GM12878 (cell line): ENCODE measurements at regions not wholly inside any gene's neighbourhood (a gene's known extent, or its start where the extent isn't known, plus 50 kb on each side); places are given as distances from the start of the nearest gene placed in this dataset.
"Not testable (repeated sequence)": the region's sequence is repeated elsewhere in the genome, so short reads cannot be mapped to it uniquely, and the experiment has no call there.

Source experiments
- ATAC-seq: fragments of 200-7000 bp; cut with Tn5 transposase; 3 replicates; pipeline ENCODE4 v1.9.1; 2020; ENCODE audit warnings: mild to moderate bottlenecking, moderate library complexity
- BruUV-seq: library from RNA; stranded (reverse); fragments of 400-500 nt; replicated peaks from 2 replicates; lab custom pipeline; 2021; lab: Mats Ljungman, UMichigan
- CTCF ChIA-PET: fragments of 300-600 bp; sonication (Branson Sonifier 250); formaldehyde crosslinking; extraction: SDS; loops from one replicate; lab custom pipeline; 2021; ENCODE audit warnings: inconsistent platforms; lab: Yijun Ruan, JAX
- POLR2A ChIA-PET: fragments of 350-600 bp; formaldehyde crosslinking; extraction: SDS; loops from one replicate; lab custom pipeline; 2021; ENCODE audit warnings: inconsistent platforms; lab: Charles Lee
- RAD21 ChIA-PET: fragments of 300-600 bp; sonication (Branson Sonifier 250); formaldehyde crosslinking; loops from one replicate; lab custom pipeline; 2023; ENCODE audit warnings: antibody characterized with exemption; ENCODE audit not compliant: unreplicated experiment; lab: Charles Lee
- SMC1A ChIA-PET: fragments of 300-600 bp; sonication (Branson Sonifier 250); formaldehyde crosslinking; loops from one replicate; lab custom pipeline; 2023; ENCODE audit not compliant: unreplicated experiment, uncharacterized antibody; lab: Charles Lee
- DNase-seq: peaks from one replicate; pipeline ENCODE4 v3.0.0-alpha.2; 2011; ENCODE audit warnings: low read depth, low spot score
- FAIRE-seq: peaks from 3 replicates; lab custom pipeline; 2011; peaks lifted over from hg19 to GRCh38; lab: Jason Lieb, UNC
- H2AFZ ChIP-seq: 2 replicates; pipeline ENCODE4 v1.6.0; 2011; ENCODE audit warnings: low read depth, low read length, control low read depth; ENCODE audit not compliant: control insufficient read depth
- H3K27ac ChIP-seq: 2 replicates; pipeline ENCODE4 v1.5.1; 2011; ENCODE audit warnings: control low read depth; ENCODE audit not compliant: control insufficient read depth, insufficient read depth
- H3K27me3 ChIP-seq, 2 experiments: replicated peaks in 1 of 2; 2 replicates each; pipeline versions ENCODE4 v1.6.0 to v1.6.1; 2011; ENCODE audit warnings: low read length in 1 of 2; ENCODE audit not compliant: control insufficient read depth in 2 of 2, insufficient read depth in 2 of 2
- H3K36me3 ChIP-seq, 2 experiments: 2 replicates each; pipeline ENCODE4 v1.5.1; 2011; ENCODE audit warnings: low read length in 1 of 2; ENCODE audit not compliant: control insufficient read depth in 2 of 2, insufficient read depth in 2 of 2
- H3K4me1 ChIP-seq: 2 replicates; pipeline ENCODE4 v1.6.1; 2011; ENCODE audit warnings: mild to moderate bottlenecking, low read length, moderate library complexity, mixed read lengths; ENCODE audit not compliant: control insufficient read depth, insufficient read depth
- H3K4me2 ChIP-seq: 2 replicates; pipeline ENCODE4 v1.6.0; 2011; ENCODE audit warnings: control low read depth; ENCODE audit not compliant: control insufficient read depth, insufficient read depth
- H3K4me3 ChIP-seq: fragments of 200-600 bp; sonication (generic); 2 replicates; pipeline ENCODE4 v1.5.1; 2016
- H3K79me2 ChIP-seq: 2 replicates; pipeline ENCODE4 v1.6.0; 2011; ENCODE audit warnings: low read length; ENCODE audit not compliant: control insufficient read depth, insufficient read depth
- H3K9ac ChIP-seq: 2 replicates; pipeline ENCODE4 v1.8.0; 2011; ENCODE audit warnings: low read length, control low read depth, mixed read lengths; ENCODE audit not compliant: control insufficient read depth, insufficient read depth
- H3K9me3 ChIP-seq: replicated peaks from 3 replicates; pipeline ENCODE4 v1.5.1; 2011; ENCODE audit warnings: mild to moderate bottlenecking, low read length; ENCODE audit not compliant: control insufficient read depth, insufficient read depth
- H4K20me1 ChIP-seq: 2 replicates; pipeline ENCODE4 v1.6.0; 2011; ENCODE audit not compliant: control insufficient read depth, insufficient read depth
- CEBPB ChIP-seq, 2 experiments: fragments of 150-350 bp in 1 of 2; IDR thresholded peaks; 2 replicates each; pipeline ENCODE4 v1.6.1; 2012 to 2014; ENCODE audit warnings: low read depth in 2 of 2, low read length in 2 of 2, borderline replicate concordance in 1 of 2, inconsistent platforms in 1 of 2
- KDM1A ChIP-seq: fragments of 200-600 bp; sonication (generic); IDR thresholded peaks from 2 replicates; pipeline ENCODE4 v1.6.1; 2016; ENCODE audit warnings: borderline replicate concordance
- MYC ChIP-seq: IDR thresholded peaks from 2 replicates; pipeline ENCODE4 v1.6.1; 2011; ENCODE audit warnings: mild to moderate bottlenecking, low read length, moderate library complexity, inconsistent platforms; ENCODE audit not compliant: insufficient read depth, insufficient replicate concordance, insufficient read length, severe bottlenecking
- RBBP5 ChIP-seq: fragments of 200-600 bp; sonication (generic); conservative IDR thresholded peaks from 2 replicates; pipeline ENCODE4 v1.6.1; 2016
- SMAD1 ChIP-seq: fragments of 450-650 bp; IDR thresholded peaks from 2 replicates; pipeline ENCODE4 v1.6.1; 2018; ENCODE audit warnings: mild to moderate bottlenecking, low read depth; ENCODE audit not compliant: partially characterized antibody
- TARDBP ChIP-seq: IDR thresholded peaks from 2 replicates; pipeline ENCODE4 v1.6.1; 2016; ENCODE audit warnings: borderline replicate concordance
- WGBS: methylation state at CpG from one replicate; pipeline ENCODE4 v1.1.6; 2016; ENCODE audit warnings: low lambda C conversion rate; ENCODE audit not compliant: insufficient replicate concordance, insufficient coverage; ENCODE audit errors: missing lambda C conversion rate; 5-methylcytosine and 5-hydroxymethylcytosine counted together
- in situ Hi-C: fragments of 300-500 bp; cut with MboI; formaldehyde crosslinking; loops from 9 replicates; pipeline ENCODE4 v1.14.3; 2018; ENCODE audit warnings: mixed read lengths
- intact Hi-C: fragments of 100-400 bp; cut with micrococcal nuclease; formaldehyde crosslinking; loops from one replicate; pipeline ENCODE4 v1.14.2; 2022; ENCODE audit not compliant: unreplicated experiment
- TF ChIP-seq, protein P1 (sequence below): fragments of 450-650 bp; formaldehyde crosslinking; IDR thresholded peaks from 2 replicates; pipeline ENCODE4 v1.5.0; 2022; ENCODE audit warnings: mild to moderate bottlenecking, missing genetic modification characterization
- TF ChIP-seq, protein P2 (sequence below): IDR thresholded peaks from 2 replicates; pipeline ENCODE4 v1.6.1; 2012; ENCODE audit warnings: low read depth, low read length, improper control_type of control experiment
- TF ChIP-seq, protein P3 (sequence below): fragments of 150-350 bp; IDR thresholded peaks from 2 replicates; pipeline ENCODE4 v1.6.1; 2014; ENCODE audit warnings: mild to moderate bottlenecking, low read depth, low read length
- TF ChIP-seq, protein P4 (sequence below): IDR thresholded peaks from 2 replicates; pipeline ENCODE4 v1.6.1; 2012; ENCODE audit warnings: low read depth, low read length, improper control_type of control experiment

DNA sequence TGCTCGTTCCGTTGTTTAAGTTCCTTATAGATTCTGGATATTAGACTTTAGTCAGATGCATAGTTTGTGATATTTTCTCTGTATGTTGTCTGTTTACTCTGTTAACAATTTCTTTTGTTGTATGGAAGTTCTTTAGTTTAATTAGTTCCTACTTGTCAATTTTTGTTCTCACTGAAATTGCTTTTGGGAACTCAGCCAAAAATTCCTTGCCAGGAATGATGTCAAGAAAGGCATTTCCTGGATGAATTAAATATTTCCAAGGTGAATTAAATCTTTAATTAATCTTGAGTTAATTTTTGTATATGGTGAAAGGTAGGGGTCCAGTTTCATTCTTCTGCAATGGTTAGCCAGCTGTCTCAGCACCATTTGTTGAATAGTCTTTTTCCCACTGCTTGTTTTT lies 406.2 kb upstream of the NOX3 start (continued):
- TF ChIP-seq, protein P1, sequence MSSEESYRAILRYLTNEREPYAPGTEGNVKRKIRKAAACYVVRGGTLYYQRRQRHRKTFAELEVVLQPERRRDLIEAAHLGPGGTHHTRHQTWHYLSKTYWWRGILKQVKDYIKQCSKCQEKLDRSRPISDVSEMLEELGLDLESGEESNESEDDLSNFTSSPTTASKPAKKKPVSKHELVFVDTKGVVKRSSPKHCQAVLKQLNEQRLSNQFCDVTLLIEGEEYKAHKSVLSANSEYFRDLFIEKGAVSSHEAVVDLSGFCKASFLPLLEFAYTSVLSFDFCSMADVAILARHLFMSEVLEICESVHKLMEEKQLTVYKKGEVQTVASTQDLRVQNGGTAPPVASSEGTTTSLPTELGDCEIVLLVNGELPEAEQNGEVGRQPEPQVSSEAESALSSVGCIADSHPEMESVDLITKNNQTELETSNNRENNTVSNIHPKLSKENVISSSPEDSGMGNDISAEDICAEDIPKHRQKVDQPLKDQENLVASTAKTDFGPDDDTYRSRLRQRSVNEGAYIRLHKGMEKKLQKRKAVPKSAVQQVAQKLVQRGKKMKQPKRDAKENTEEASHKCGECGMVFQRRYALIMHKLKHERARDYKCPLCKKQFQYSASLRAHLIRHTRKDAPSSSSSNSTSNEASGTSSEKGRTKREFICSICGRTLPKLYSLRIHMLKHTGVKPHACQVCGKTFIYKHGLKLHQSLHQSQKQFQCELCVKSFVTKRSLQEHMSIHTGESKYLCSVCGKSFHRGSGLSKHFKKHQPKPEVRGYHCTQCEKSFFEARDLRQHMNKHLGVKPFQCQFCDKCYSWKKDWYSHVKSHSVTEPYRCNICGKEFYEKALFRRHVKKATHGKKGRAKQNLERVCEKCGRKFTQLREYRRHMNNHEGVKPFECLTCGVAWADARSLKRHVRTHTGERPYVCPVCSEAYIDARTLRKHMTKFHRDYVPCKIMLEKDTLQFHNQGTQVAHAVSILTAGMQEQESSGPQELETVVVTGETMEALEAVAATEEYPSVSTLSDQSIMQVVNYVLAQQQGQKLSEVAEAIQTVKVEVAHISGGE = no peak

DNA sequence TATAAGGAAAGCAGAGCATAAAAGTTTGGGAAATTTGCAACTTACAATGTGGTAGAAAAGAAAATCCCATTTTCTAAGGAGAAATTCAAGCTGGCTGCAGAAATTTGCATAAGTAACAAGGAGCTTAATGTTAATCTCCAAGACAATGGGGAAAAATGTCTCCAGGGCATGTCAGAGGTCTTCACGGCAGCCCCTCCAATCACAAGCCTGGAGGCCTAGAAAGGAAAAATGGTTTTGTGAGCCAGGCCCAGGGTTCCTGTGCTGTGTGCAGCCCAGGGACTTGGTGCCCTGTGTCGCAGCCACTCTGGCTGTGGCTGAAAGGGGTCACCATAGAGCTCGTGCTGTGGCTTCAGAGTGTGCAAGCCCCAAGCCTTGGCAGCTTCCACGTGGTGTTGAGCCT lies 403.3 kb upstream of the NOX3 start:
- H3K79me2 ChIP-seq, H3K36me3 ChIP-seq, H3K4me2 ChIP-seq, CTCF ChIA-PET, H2AFZ ChIP-seq, H3K4me1 ChIP-seq, H3K4me3 ChIP-seq, intact Hi-C loops, BruUV-seq, H3K27me3 ChIP-seq, H3K9me3 ChIP-seq, H3K27ac ChIP-seq, POLR2A ChIA-PET, in situ Hi-C loops, ATAC-seq, SMC1A ChIA-PET, FAIRE-seq, DNase-seq, RAD21 ChIA-PET, H3K9ac ChIP-seq, H4K20me1 ChIP-seq: not testable (repeated sequence)
- 30% methylated on average over 4 of the region's 4 CpGs for WGBS

DNA sequence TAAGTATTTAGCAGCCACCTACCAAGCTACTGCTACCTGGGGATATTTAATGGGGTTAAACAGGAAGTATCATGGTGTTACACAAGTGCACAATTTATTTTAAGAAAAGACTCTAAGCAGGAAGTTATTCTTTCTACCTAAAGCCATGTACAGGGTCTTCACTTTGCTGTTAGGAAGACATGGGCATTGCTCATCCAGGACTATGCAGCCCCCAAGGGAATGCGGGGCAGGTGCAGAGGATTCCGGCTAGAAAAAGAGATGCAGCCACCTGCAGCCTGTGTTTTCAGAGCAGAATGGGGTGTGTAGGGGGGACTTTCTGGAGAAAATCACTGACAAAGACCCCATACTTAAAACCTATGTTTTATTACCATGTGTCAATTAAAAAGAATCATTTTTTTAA lies 399.1 kb upstream of the NOX3 start:
- no peak overlapping the region for H3K27ac ChIP-seq
- BruUV-seq = no TSS peak
- DNase-seq (no peak), FAIRE-seq (no peak), ATAC-seq (no peak)
- H3K9ac ChIP-seq = no peak overlapping the region
- ChIA-PET CTCF (no interaction called here), POLR2A (no interaction called here), SMC1A (interaction anchor here (1.3 kb wide), 1 partner anchor 174 kb away, joined by 3 read pairs; no protein-coding TSS in a partner anchor), RAD21 (no interaction called here)
- in situ Hi-C loops = no loop called here
- no peaks in the 10 kb centered on the region for H3K4me1 ChIP-seq
- no peak overlapping the region for H3K4me3 ChIP-seq
- H3K79me2 ChIP-seq = no peaks in the 10 kb centered on the region
- no peaks in the 10 kb centered on the region for H3K27me3 ChIP-seq
- H3K4me2 ChIP-seq = no peak overlapping the region
- no peaks in the 10 kb centered on the region for H3K36me3 ChIP-seq
- H2AFZ ChIP-seq = no peak overlapping the region
- intact Hi-C loops = no loop called here
- no peaks in the 10 kb centered on the region for H3K9me3 ChIP-seq
- 42% methylated on average over 2 of the region's 2 CpGs for WGBS
- H4K20me1 ChIP-seq = no peaks in the 10 kb centered on the region
- TF ChIP-seq MYC (no peak), CEBPB (IDR thresholded peaks at IDR 0.05; ENCODE audit: borderline replicate concordance in 1 of 2, low read depth in 2 of 2, low read length in 2 of 2) (no peak), RBBP5 (no peak), TARDBP (no peak), KDM1A (no peak), SMAD1 (no peak)
- TF ChIP-seq, protein P2, sequence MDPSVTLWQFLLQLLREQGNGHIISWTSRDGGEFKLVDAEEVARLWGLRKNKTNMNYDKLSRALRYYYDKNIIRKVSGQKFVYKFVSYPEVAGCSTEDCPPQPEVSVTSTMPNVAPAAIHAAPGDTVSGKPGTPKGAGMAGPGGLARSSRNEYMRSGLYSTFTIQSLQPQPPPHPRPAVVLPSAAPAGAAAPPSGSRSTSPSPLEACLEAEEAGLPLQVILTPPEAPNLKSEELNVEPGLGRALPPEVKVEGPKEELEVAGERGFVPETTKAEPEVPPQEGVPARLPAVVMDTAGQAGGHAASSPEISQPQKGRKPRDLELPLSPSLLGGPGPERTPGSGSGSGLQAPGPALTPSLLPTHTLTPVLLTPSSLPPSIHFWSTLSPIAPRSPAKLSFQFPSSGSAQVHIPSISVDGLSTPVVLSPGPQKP = no peak
- TF ChIP-seq, protein P3, sequence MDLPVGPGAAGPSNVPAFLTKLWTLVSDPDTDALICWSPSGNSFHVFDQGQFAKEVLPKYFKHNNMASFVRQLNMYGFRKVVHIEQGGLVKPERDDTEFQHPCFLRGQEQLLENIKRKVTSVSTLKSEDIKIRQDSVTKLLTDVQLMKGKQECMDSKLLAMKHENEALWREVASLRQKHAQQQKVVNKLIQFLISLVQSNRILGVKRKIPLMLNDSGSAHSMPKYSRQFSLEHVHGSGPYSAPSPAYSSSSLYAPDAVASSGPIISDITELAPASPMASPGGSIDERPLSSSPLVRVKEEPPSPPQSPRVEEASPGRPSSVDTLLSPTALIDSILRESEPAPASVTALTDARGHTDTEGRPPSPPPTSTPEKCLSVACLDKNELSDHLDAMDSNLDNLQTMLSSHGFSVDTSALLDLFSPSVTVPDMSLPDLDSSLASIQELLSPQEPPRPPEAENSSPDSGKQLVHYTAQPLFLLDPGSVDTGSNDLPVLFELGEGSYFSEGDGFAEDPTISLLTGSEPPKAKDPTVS = no peak
- TF ChIP-seq, protein P4, sequence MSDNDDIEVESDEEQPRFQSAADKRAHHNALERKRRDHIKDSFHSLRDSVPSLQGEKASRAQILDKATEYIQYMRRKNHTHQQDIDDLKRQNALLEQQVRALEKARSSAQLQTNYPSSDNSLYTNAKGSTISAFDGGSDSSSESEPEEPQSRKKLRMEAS = no peak
